SHP77 treated with DMSO at 0.1 percent for 48 hours (cell line): ENCODE measurements at regions not wholly inside any gene's neighbourhood (a gene's known extent, or its start where the extent isn't known, plus 50 kb on each side); places are given as distances from the start of the nearest gene placed in this dataset.

Experiments
- DNase-seq: peaks from one replicate; lab custom pipeline; 2025; lab: John Stamatoyannopoulos, UW

- no peak for DNase-seq
These were observed 921.2 kb upstream of the CNTNAP5 start for GRCh38 chr2:123103902-123104301.

GRCh38 chr2:123116595-123116994 is 908.5 kb upstream of the CNTNAP5 start:
- no peak for DNase-seq

GRCh38 chr2:123127236-123127635 is 897.9 kb upstream of the CNTNAP5 start:
- DNase-seq, result no peak

DNA sequence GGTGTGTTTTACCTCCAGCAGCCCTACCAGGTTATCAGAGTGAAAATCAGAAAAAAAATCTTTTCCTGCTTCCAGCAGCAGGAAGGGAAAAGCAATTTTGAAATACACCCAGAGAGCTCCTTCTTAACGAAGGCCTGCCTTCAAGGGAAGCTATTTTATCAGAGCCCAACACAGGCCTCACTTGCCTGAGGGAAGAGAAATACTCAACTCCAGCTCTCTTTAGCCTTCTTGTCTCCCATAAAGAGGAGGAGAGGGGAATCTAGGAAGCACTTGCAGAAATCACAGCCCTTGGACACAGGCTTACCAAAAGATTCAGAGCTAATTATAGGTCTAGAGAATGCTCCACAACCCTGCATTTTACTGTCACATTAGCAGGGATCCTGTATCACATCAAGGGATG is 896.1 kb upstream of the CNTNAP5 start:
- no peak for DNase-seq

- DNase-seq, result no peak
These were observed 888.7 kb upstream of the CNTNAP5 start for GRCh38 chr2:123136419-123136818.

- DNase-seq, result no peak
These were observed 881.0 kb upstream of the CNTNAP5 start for GRCh38 chr2:123144082-123144481.

- no peak for DNase-seq
These were observed 872.0 kb upstream of the CNTNAP5 start for GRCh38 chr2:123153041-123153440.

DNA sequence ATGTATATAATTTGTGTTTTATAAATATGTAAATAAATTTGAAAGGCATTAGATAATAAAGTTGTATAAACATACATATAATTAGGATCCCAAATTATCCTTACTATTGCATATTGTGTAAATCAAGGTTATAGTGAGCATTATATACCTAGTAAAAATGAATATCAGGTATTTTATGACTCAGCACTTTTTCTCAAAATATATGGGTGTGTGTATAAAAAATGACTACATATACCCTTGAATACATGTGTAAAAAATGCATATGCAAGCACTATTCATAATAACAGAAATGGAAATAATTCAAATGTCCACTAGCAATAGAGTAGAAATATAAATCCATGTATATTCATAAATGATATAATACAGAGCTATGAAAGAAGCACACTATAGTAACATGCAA is 870.9 kb upstream of the CNTNAP5 start:
- no peak for DNase-seq

GRCh38 chr2:123157016-123157415 is 868.1 kb upstream of the CNTNAP5 start:
- DNase-seq, result no peak

DNA sequence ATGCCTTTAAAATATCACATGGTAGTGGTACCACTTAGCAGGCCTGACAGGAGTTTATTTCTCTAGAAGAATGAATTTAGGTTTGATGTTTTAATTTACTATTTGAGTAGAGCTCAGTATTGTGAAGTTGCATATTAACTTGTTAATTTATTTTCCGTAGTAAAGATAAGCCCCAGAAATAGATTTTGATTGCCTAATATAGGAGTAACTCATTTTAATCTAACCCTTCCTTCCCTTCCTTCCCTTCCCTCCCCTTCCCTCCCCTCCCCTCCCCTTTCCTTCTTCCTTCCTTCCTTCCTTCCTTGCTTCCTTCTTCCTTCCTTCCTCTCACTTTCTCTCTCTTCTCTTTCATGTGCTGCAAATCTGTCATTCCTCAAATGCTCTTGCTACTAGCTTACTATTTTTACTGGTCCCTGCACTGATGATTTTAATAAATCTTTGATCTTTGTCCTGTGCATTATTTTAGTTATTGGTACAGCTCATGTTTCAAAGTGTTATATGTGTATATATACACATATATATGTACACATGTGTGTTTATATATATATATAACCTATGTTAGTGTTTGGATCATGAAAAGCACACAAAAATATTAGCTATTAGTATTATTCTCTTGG is 862.6 kb upstream of the CNTNAP5 start:
- no peak for DNase-seq

DNA sequence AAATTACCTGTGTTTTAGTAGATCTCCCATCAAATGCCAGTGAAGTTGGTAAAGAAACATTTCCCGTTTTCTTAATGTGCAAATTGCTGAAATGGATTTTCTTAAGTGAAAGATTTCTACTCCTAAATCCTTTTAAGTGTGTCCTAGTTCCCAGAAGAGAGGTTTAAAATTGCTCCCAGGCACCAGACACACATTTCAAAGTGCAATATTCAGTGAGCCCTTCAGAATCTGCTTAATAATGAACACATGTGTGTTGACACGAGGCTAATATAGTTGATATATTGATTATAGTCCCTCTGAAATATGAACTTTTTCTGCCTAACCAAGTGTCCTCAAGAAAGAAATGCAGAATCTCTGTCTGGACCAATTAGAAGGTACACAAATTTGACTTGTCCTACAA is 861.7 kb upstream of the CNTNAP5 start:
- no peak for DNase-seq

DNA sequence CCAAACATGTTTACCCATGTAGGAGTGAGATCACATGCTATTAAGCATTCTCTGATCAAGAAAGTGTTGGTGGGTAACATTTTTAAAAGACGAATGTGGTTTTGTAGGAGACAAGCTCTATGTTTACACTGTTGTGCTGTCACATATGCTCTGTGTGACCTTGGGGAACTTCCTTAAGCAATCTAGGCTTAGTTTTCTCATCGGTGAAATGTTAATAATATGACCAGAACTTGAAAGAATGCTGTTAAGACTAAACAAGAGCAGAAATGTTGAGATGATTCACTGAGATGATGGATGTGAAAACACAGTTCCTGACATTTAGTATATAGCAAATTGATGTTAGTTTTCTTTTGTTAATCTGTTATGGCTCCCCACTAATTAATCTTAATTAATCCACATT is 860.9 kb upstream of the CNTNAP5 start:
- DNase-seq, result no peak

- no peak for DNase-seq
These were observed 859.5 kb upstream of the CNTNAP5 start for GRCh38 chr2:123165616-123166015.

DNA sequence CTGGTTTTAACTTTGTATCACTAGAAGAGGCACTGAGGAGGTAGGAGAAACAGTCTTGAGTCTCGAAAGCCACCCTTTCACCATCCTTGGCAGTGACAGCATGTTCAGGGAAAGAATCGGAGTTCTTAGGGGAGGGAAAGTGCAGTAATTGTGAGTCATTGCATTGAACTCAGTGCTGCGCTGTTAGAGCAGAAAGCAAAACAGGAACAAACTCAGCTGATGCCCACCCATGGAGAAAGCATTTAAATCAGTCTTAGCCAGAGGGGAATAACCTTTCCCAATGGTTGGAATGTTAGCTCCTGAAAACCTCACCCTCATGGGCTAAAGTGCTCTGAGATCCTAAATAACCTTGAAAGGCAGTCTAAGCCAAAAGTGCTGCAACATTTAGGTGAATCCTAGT is 845.6 kb upstream of the CNTNAP5 start:
- DNase-seq, result no peak

GRCh38 chr2:123195957-123196356 is 829.1 kb upstream of the CNTNAP5 start:
- no peak for DNase-seq

- DNase-seq, result no peak
These were observed 825.1 kb upstream of the CNTNAP5 start for GRCh38 chr2:123200035-123200434.

DNA sequence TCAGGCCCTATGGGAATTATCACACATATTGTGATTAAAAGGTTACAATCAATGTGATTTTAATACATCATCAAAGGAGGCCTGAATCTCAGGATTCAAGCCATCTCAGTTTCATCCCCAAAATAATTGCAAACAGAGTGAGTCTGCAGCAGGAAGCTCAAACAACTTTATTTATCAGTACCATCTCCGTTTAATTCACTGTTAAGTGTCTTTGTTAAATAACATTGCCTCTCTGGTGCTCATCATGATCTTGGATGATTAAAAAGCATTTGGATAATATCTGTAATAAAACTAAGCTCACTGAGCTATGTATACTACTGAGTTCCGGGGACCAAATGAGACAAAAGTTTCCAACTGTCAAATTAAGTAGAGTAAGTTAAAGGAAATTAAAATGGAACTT is 817.8 kb upstream of the CNTNAP5 start:
- DNase-seq, result no peak

DNA sequence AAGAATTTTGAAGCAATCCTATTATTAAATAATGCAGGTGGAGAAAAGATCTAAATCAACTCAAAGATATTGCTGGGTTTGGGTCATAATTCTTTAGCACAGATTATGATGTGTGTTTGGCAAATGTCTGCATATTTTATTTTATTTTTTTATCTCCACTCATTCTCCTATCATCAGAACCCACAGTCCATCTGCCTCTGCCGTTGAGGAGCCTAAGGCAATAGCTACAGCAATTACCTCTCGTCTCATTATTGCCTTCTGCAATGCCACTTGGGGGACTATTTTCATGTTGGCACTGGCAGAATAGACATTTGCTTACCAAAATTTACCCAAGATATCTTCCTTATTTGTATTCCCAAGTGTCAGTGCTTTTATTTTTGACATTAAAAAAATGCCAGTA is 815.9 kb upstream of the CNTNAP5 start:
- no peak for DNase-seq

GRCh38 chr2:123211181-123211580 is 813.9 kb upstream of the CNTNAP5 start:
- DNase-seq, result no peak

- DNase-seq, result no peak
These were observed 779.9 kb upstream of the CNTNAP5 start for GRCh38 chr2:123245156-123245555.

GRCh38 chr2:123258877-123259539 is 766.1 kb upstream of the CNTNAP5 start:
- no peak for DNase-seq

DNA sequence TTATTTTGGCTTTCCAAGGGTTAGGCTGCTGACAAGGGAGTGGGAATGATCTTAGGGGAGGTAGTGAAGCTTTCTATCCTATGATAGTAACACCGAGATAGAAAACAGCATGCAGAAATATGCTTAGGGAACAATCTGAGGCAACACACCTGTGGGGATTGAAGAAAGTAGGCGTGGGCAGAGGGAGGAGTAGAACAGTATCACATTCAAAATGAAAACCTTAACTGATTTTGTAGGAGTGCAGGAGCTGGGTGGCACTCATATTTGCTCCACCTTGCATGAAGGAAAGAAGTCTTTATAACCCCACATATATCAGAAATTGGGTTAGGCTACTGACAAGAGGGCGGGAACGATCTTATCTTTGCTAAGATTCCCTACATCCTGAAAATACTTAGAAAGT is 762.2 kb upstream of the CNTNAP5 start:
- no peak for DNase-seq

GRCh38 chr2:123283431-123283830 is 741.7 kb upstream of the CNTNAP5 start:
- DNase-seq, result no peak

DNA sequence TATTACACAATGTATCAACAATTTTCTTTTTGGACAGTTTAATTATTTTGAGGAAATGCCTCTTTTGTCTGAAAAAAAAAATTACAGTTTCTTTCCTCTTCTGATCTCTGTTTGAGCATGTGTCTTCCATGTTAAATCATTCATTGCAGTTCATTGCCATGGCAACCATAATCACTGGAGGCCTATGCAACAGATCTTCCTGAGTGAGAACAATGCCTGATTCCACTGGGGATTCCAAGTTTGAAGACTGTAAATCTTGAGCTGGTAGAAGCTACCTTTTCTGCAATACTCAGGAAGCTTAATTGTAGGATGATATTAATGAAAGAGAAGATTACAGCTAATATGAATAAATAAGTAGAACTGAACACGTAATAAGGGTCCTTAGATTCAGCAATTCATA is 721.4 kb upstream of the CNTNAP5 start:
- DNase-seq, result no peak
